GM23338 (cell line): ENCODE measurements at regions not wholly inside any gene's neighbourhood (a gene's known extent, or its start where the extent isn't known, plus 50 kb on each side); places are given as distances from the start of the nearest gene placed in this dataset.

Source experiments
- CTCF ChIP-seq, 2 experiments: fragments of 200-600 bp in 1 of 2; sonication (generic) in 1 of 2; conservative IDR thresholded peaks; 2 replicates each; pipeline versions ENCODE4 v1.5.1 to v1.6.1; 2016 to 2017; ENCODE audit warnings: antibody characterized with exemption in 2 of 2, low read depth in 2 of 2, mild to moderate bottlenecking in 2 of 2, moderate library complexity in 1 of 2
- EZH2 ChIP-seq: fragments of 200-600 bp; sonication (generic); IDR thresholded peaks from one replicate; pipeline ENCODE4 v1.8.0; 2017; ENCODE audit warnings: antibody characterized with exemption, mild to moderate bottlenecking, low read depth; ENCODE audit not compliant: unreplicated experiment
- EZH2phosphoT487 ChIP-seq: fragments of 200-600 bp; sonication (generic); IDR thresholded peaks from one replicate; pipeline ENCODE4 v1.8.1; 2018; ENCODE audit warnings: antibody characterized with exemption; ENCODE audit not compliant: unreplicated experiment
- JUNB ChIP-seq: IDR thresholded peaks from one replicate; pipeline ENCODE4 v1.6.1; 2016; ENCODE audit warnings: antibody characterized with exemption; ENCODE audit not compliant: unreplicated experiment
- NANOG ChIP-seq: IDR thresholded peaks from 2 replicates; pipeline ENCODE4 v1.6.1; 2016; ENCODE audit warnings: antibody characterized with exemption, borderline replicate concordance
- POLR2AphosphoS5 ChIP-seq: IDR thresholded peaks from 2 replicates; pipeline ENCODE4 v1.6.1; 2016; ENCODE audit warnings: antibody characterized with exemption, low read depth
- STAT1 ChIP-seq: IDR thresholded peaks from one replicate; pipeline ENCODE4 v1.6.1; 2016; ENCODE audit warnings: antibody characterized with exemption; ENCODE audit not compliant: unreplicated experiment
- ZNF114 ChIP-seq: fragments of 250-450 bp; sonication (Bioruptor Pico); IDR thresholded peaks from 2 replicates; pipeline ENCODE4 v1.5.0; 2020; ENCODE audit warnings: mild to moderate bottlenecking, moderate library complexity
- ZNF331 ChIP-seq: fragments of 250-450 bp; sonication (Bioruptor Pico); IDR thresholded peaks from 2 replicates; pipeline ENCODE4 v1.5.0; 2020; ENCODE audit warnings: low read depth, mild to moderate bottlenecking, moderate library complexity
- TF ChIP-seq, protein P1 (sequence below): fragments of 250-450 bp; sonication (Bioruptor Pico); IDR thresholded peaks from 2 replicates; pipeline ENCODE4 v1.5.0; 2020; ENCODE audit warnings: mild to moderate bottlenecking, moderate library complexity
- TF ChIP-seq, protein P2 (sequence below): IDR thresholded peaks from 2 replicates; pipeline ENCODE4 v1.6.1; 2016; ENCODE audit warnings: antibody characterized with exemption

DNA sequence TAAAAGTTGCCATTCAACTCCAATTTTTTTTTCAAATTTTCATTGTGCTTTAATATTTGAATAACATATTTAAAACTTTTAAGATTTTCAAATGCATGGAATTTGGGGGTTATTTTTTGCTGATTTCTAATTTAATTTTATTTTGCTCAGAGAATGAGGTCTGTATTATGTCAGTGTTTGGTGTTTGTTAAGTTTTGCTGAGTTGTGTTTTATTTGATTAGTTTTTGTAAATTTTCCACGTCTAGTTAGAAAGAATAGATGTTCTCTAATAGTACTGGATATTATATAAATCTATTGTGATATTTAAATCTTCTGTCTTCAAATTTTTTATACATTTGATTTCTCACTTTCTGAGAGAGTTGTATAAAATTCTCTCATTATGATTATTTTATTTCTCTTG is 145.9 kb downstream of the MACIR start (continued):
- TF ChIP-seq, protein P1, sequence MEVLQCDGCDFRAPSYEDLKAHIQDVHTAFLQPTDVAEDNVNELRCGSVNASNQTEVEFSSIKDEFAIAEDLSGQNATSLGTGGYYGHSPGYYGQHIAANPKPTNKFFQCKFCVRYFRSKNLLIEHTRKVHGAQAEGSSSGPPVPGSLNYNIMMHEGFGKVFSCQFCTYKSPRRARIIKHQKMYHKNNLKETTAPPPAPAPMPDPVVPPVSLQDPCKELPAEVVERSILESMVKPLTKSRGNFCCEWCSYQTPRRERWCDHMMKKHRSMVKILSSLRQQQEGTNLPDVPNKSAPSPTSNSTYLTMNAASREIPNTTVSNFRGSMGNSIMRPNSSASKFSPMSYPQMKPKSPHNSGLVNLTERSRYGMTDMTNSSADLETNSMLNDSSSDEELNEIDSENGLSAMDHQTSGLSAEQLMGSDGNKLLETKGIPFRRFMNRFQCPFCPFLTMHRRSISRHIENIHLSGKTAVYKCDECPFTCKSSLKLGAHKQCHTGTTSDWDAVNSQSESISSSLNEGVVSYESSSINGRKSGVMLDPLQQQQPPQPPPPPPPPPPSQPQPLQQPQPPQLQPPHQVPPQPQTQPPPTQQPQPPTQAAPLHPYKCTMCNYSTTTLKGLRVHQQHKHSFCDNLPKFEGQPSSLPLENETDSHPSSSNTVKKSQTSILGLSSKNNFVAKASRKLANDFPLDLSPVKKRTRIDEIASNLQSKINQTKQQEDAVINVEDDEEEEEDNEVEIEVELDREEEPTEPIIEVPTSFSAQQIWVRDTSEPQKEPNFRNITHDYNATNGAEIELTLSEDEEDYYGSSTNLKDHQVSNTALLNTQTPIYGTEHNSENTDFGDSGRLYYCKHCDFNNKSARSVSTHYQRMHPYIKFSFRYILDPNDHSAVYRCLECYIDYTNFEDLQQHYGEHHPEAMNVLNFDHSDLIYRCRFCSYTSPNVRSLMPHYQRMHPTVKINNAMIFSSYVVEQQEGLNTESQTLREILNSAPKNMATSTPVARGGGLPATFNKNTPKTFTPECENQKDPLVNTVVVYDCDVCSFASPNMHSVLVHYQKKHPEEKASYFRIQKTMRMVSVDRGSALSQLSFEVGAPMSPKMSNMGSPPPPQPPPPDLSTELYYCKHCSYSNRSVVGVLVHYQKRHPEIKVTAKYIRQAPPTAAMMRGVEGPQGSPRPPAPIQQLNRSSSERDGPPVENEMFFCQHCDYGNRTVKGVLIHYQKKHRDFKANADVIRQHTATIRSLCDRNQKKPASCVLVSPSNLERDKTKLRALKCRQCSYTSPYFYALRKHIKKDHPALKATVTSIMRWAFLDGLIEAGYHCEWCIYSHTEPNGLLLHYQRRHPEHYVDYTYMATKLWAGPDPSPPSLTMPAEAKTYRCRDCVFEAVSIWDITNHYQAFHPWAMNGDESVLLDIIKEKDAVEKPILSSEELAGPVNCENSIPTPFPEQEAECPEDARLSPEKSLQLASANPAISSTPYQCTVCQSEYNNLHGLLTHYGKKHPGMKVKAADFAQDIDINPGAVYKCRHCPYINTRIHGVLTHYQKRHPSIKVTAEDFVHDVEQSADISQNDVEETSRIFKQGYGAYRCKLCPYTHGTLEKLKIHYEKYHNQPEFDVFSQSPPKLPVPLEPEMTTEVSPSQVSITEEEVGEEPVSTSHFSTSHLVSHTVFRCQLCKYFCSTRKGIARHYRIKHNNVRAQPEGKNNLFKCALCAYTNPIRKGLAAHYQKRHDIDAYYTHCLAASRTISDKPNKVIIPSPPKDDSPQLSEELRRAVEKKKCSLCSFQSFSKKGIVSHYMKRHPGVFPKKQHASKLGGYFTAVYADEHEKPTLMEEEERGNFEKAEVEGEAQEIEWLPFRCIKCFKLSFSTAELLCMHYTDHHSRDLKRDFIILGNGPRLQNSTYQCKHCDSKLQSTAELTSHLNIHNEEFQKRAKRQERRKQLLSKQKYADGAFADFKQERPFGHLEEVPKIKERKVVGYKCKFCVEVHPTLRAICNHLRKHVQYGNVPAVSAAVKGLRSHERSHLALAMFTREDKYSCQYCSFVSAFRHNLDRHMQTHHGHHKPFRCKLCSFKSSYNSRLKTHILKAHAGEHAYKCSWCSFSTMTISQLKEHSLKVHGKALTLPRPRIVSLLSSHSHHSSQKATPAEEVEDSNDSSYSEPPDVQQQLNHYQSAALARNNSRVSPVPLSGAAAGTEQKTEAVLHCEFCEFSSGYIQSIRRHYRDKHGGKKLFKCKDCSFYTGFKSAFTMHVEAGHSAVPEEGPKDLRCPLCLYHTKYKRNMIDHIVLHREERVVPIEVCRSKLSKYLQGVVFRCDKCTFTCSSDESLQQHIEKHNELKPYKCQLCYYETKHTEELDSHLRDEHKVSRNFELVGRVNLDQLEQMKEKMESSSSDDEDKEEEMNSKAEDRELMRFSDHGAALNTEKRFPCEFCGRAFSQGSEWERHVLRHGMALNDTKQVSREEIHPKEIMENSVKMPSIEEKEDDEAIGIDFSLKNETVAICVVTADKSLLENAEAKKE, result no peak
- TF ChIP-seq CTCF (conservative IDR thresholded peaks at IDR 0.05; ENCODE audit: low read depth in 2 of 2) (no peak), NANOG (no peak), JUNB (no peak), POLR2AphosphoS5 (no peak), EZH2phosphoT487 (no peak), STAT1 (no peak), ZNF114 (CRISPR knock-in tag) (no peak), EZH2 (no peak), ZNF331 (CRISPR knock-in tag) (no peak)
- TF ChIP-seq, protein P2, sequence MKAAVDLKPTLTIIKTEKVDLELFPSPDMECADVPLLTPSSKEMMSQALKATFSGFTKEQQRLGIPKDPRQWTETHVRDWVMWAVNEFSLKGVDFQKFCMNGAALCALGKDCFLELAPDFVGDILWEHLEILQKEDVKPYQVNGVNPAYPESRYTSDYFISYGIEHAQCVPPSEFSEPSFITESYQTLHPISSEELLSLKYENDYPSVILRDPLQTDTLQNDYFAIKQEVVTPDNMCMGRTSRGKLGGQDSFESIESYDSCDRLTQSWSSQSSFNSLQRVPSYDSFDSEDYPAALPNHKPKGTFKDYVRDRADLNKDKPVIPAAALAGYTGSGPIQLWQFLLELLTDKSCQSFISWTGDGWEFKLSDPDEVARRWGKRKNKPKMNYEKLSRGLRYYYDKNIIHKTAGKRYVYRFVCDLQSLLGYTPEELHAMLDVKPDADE, result no peak
